Erythroblast (primary cell): ENCODE measurements at regions not wholly inside any gene's neighbourhood (a gene's known extent, or its start where the extent isn't known, plus 50 kb on each side); places are given as distances from the start of the nearest gene placed in this dataset.

Experiments used
- GATA1 ChIP-seq: IDR thresholded peaks from 2 replicates; pipeline ENCODE4 v1.6.1; 2011; ENCODE audit warnings: low read depth, mild to moderate bottlenecking, control low read depth, low read length, moderate library complexity
- POLR2A ChIP-seq: IDR thresholded peaks from 2 replicates; pipeline ENCODE4 v1.6.1; 2011; ENCODE audit warnings: mild to moderate bottlenecking, low read length

GRCh38 chr13:47139519-47139918 is 242.7 kb upstream of the HTR2A start:
- no peak for TF ChIP-seq GATA1
- no peak for TF ChIP-seq POLR2A
